Endothelial cell of umbilical vein (primary cell): ENCODE measurements at regions not wholly inside any gene's neighbourhood (a gene's known extent, or its start where the extent isn't known, plus 50 kb on each side); places are given as distances from the start of the nearest gene placed in this dataset.

Experiments used
- CTCF ChIP-seq, 2 donors: IDR thresholded peaks; 1 replicate in 1 of 2; 2 replicates in 1 of 2; pipeline ENCODE4 v1.5.1; 2011; ENCODE audit warnings: low read length in 2 of 2, mild to moderate bottlenecking in 2 of 2, moderate library complexity in 2 of 2, control low read depth in 1 of 2, inconsistent platforms in 1 of 2, low read depth in 1 of 2; ENCODE audit not compliant: insufficient read depth in 1 of 2; ENCODE audit errors: extremely low read depth in 1 of 2
- EZH2 ChIP-seq: IDR thresholded peaks from 2 replicates; pipeline ENCODE4 v1.6.1; 2012; ENCODE audit warnings: borderline replicate concordance, low read depth, mild to moderate bottlenecking, moderate library complexity, low read length, inconsistent platforms; ENCODE audit not compliant: severe bottlenecking
- FOS ChIP-seq: IDR thresholded peaks from 2 replicates; pipeline ENCODE4 v1.6.1; 2011; ENCODE audit warnings: mild to moderate bottlenecking, low read length, moderate library complexity, borderline replicate concordance; ENCODE audit not compliant: insufficient read depth
- JUN ChIP-seq: IDR thresholded peaks from 2 replicates; pipeline ENCODE4 v1.6.1; 2011; ENCODE audit warnings: borderline replicate concordance, low read depth; ENCODE audit not compliant: insufficient read length, insufficient read depth
- POLR2A ChIP-seq: IDR thresholded peaks from 2 replicates; pipeline ENCODE4 v1.6.1; 2012; ENCODE audit warnings: low read depth, mild to moderate bottlenecking, control low read depth, low read length
- POLR2AphosphoS5 ChIP-seq: IDR thresholded peaks from 2 replicates; pipeline ENCODE4 v1.6.1; 2012; ENCODE audit warnings: low read depth, mild to moderate bottlenecking, control low read depth, low read length, moderate library complexity; ENCODE audit not compliant: insufficient read depth
- TF ChIP-seq, protein P1 (sequence below): IDR thresholded peaks from 2 replicates; pipeline ENCODE4 v1.6.1; 2011; ENCODE audit not compliant: insufficient read depth, insufficient read length

DNA sequence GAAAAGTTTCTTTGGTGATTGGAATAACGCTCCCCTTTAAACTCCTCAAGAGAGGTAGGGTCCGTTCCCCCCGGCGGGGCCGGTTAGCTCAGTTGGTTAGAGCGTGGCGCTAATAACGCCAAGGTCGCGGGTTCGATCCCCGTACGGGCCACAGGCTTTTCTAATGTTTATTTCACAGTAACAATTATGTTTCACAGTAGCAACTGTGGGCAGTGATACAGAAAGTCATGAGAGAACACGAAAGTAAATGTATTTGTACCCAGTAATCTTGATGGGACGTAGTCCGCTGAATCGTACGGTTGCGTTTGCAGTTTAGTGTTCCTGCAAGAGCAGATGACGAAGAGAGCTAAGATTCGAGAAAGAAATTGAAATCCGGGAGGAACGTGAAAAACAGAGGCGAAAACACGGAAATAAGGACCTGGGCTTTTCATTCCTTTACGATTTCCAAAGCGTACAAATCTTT is 505.5 kb downstream of the PRIM2 start:
- no peak for TF ChIP-seq CTCF (IDR thresholded peaks at IDR 0.05; ENCODE audit: extremely low read depth in 1 of 2, insufficient read depth in 1 of 2, low read depth in 1 of 2, low read length in 2 of 2)
- TF ChIP-seq POLR2A: no peak
- TF ChIP-seq, protein P1, sequence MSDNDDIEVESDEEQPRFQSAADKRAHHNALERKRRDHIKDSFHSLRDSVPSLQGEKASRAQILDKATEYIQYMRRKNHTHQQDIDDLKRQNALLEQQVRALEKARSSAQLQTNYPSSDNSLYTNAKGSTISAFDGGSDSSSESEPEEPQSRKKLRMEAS: no peak
- no peak for TF ChIP-seq EZH2
- TF ChIP-seq POLR2AphosphoS5: no peak
- TF ChIP-seq FOS: no peak
- TF ChIP-seq JUN: no peak
